GM10248 (cell line): ENCODE measurements at regions not wholly inside any gene's neighbourhood (a gene's known extent, or its start where the extent isn't known, plus 50 kb on each side); places are given as distances from the start of the nearest gene placed in this dataset.

Experiments
- CTCF ChIA-PET: fragments of 300-600 bp; sonication (Branson Sonifier 250); formaldehyde crosslinking; extraction: SDS; loops from one replicate; lab custom pipeline; 2021; ENCODE audit warnings: antibody characterized with exemption; lab: Yijun Ruan, JAX
- POLR2A ChIA-PET: fragments of 350-650 bp; sonication (Branson Sonifier 250); formaldehyde crosslinking; extraction: SDS; loops from one replicate; lab custom pipeline; 2020; ENCODE audit warnings: antibody characterized with exemption; lab: Yijun Ruan, JAX
- DNase-seq: peaks from one replicate; pipeline ENCODE4 v3.0.0; 2012; ENCODE audit errors: extremely low spot score
- TF ChIP-seq, protein P1 (sequence below): IDR thresholded peaks from 2 replicates; pipeline ENCODE4 v1.5.1; 2012; ENCODE audit warnings: mild to moderate bottlenecking, low read depth; ENCODE audit errors: extremely low read depth, missing control alignments, control extremely low read depth

DNA sequence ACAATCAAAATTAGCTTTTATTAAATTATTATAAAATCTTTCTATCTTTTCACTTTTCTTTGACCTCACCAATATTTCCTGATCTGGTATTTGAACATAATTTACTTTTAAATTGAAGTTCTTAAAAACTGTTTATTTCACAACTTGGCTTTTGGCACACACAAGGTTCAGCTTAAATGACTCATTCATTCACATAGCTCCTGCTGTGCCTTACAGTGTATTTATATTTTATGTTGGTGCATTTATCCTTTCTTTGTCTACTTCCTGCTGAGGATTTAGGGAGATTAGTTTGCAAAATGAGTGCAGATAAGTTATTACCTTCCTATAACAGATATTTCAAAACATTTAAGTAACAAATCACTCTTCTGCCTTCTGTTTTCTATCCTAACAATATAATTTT, 430.6 kb downstream of the DTHD1 start:
- ChIA-PET CTCF (interaction anchor here (1.5 kb wide), 1 partner anchor 8 kb away, joined by 5 read pairs; no protein-coding TSS in a partner anchor), POLR2A (no interaction called here)
- no peak for DNase-seq
- TF ChIP-seq, protein P1, sequence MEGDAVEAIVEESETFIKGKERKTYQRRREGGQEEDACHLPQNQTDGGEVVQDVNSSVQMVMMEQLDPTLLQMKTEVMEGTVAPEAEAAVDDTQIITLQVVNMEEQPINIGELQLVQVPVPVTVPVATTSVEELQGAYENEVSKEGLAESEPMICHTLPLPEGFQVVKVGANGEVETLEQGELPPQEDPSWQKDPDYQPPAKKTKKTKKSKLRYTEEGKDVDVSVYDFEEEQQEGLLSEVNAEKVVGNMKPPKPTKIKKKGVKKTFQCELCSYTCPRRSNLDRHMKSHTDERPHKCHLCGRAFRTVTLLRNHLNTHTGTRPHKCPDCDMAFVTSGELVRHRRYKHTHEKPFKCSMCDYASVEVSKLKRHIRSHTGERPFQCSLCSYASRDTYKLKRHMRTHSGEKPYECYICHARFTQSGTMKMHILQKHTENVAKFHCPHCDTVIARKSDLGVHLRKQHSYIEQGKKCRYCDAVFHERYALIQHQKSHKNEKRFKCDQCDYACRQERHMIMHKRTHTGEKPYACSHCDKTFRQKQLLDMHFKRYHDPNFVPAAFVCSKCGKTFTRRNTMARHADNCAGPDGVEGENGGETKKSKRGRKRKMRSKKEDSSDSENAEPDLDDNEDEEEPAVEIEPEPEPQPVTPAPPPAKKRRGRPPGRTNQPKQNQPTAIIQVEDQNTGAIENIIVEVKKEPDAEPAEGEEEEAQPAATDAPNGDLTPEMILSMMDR: no peak

DNA sequence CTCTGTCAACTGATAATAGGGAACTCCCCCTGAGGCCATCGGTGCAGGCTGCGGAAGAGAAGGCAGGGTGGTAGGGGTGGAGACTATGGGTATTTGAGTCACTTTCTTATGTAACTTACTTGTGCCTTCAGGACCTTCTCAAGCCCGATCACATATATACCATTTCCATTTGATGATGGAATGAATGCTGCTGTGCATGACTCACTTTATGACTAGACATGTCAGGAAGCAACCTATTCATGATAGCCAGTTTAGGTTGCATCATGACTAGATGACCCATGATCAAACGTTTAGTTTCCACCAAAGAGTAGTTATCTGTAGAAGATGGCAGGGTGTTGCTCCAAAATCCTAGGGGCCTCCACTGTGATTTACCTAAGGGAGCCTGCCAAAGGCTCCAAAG, 435.5 kb downstream of the DTHD1 start:
- CTCF ChIA-PET: no interaction called here
- TF ChIP-seq, protein P1: no peak

DNA sequence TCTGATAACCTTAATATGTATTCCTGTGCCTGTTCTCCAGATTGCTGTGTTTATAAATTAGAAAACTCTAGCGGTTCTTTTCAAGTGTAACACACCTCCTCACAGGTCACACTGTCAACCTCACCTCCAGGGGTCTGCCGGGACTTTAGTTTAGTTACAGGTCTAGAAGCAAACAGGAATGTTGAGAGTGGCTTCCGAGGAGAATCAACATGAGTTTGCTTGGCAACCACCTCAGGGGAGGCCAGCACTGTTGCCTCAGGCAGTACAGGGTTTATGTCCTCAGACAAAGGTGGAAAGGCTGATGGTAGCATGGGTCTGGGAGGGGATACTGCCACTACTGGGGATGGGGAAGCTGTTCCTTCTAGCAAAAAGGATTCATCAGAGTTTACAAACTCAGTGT, 438.0 kb downstream of the DTHD1 start:
- CTCF ChIA-PET: interaction anchor here (1.2 kb wide), 1 partner anchor 15 kb away, joined by 3 read pairs; no protein-coding TSS in a partner anchor
- DNase-seq: no peak
- TF ChIP-seq, protein P1: no peak
- POLR2A ChIA-PET: no interaction called here

More for the DNA sequence above, 435.5 kb downstream of the DTHD1 start:
- DNase-seq: no peak
- POLR2A ChIA-PET: no interaction called here

DNA sequence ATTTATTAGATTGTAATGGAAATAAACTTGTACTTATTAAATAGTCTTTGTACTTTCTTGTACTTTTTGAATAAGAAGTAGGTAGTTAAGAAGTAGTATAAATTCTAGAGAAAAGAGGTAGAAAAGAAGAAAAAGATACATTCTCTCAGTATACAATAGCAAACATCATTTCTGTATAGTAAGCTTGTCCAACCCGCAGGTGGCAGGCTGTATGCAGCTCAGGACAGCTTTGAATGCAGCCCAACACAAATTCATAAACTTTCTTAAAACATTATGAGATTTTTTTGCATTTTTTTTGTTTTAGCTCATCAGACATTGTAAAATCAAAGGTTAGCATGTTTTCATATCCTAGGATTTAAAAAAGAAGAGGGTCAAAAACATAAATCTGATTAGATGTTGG, 441.6 kb downstream of the DTHD1 start:
- ChIA-PET POLR2A (no interaction called here), CTCF (interaction anchor here (1.1 to 1.6 kb wide), 3 partner anchors 16 to 34 kb away, joined by 3 read pairs; no protein-coding TSS in a partner anchor)
- TF ChIP-seq, protein P1: peak; percentile 16
- DNase-seq: no peak

DNA sequence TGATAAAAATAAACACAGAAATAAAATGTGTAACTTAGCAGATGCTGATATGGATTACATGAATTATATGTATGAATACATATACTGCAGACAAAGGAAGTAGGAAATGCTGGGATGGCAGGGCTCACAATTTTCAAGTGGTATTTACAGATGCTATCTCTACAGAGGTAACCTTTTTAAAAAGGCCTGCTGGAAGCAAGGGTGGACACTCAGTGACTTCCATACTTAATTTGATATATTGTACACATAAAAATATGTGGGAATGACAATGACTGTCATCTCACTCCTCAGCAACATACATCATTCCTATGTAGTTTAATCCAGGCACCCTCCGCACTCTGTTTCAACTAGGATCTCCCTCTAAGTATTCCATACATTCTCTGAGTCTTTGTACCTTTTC, 452.9 kb downstream of the DTHD1 start:
- no peak for DNase-seq
- CTCF ChIA-PET: no interaction called here
- POLR2A ChIA-PET: no interaction called here
- TF ChIP-seq, protein P1: no peak

DNA sequence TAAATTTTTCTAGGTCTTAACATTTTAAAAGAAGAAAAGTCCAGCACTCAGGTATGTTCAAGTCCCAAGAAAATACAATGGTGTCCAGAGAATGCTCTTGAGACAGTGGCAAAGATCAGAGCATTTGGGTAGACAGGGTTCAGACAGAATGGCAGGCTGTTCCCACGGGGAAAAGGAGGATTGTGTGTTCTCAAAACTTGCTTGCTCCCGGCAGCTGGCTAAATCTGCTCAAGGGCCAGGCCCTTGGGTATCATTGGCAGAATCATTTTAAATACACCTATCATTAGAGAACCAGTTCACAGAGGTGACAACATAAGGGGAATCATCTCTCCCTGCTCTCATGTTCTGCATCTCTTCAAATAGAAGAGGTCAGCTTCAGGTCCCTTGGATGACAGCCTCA, 456.3 kb downstream of the DTHD1 start:
- TF ChIP-seq, protein P1: no peak
- POLR2A ChIA-PET: no interaction called here
- no peak for DNase-seq
- CTCF ChIA-PET: interaction anchor here (0.9 kb wide), 1 partner anchor 30 kb away, joined by 3 read pairs; no protein-coding TSS in a partner anchor

DNA sequence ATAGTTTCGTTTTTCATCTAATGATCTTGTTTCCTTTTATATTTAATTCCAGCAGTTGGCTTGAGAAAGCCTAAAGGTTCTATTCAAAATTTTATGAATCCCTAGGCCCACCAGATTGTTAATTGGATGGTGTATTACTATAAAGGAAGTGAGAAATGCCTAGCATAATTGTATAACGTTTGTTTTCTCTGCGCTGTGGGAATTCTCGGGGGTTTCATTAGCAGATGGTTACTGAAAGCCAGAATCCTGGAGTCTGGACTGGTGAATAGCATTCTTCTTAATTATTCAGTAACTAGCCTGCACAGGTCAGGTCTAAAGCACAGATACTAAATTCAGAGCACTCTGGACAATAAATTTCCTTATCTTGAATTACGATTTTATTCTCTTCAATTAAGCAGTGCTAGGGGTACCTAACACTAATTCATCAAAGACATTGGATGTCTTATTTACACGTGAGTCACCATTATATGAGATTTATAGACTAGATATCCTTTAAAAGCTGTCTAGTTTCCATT, 459.4 kb downstream of the DTHD1 start:
- TF ChIP-seq, protein P1: no peak

More for the DNA sequence above, 459.4 kb downstream of the DTHD1 start:
- ChIA-PET CTCF (no interaction called here), POLR2A (no interaction called here)
- no peak for DNase-seq
